GM12873 (cell line): ENCODE measurements at regions not wholly inside any gene's neighbourhood (a gene's known extent, or its start where the extent isn't known, plus 50 kb on each side); places are given as distances from the start of the nearest gene placed in this dataset.

Experiments
- CTCF ChIP-seq: IDR thresholded peaks from 2 replicates; pipeline ENCODE4 v1.5.1; 2012; ENCODE audit warnings: low read depth, mild to moderate bottlenecking, moderate library complexity, low read length, control low read depth; ENCODE audit not compliant: insufficient read depth; ENCODE audit errors: missing control alignments

- no peak for TF ChIP-seq CTCF
Measured at GRCh38 chr1:238129677-238130076, 239.0 kb upstream of the ZP4 start.

- TF ChIP-seq CTCF = no peak
Measured at GRCh38 chr1:238123201-238123600, 232.5 kb upstream of the ZP4 start.

- no peak for TF ChIP-seq CTCF
Measured at GRCh38 chr1:238119861-238120260, 229.1 kb upstream of the ZP4 start.

GRCh38 chr1:238119060-238119459 is 228.3 kb upstream of the ZP4 start:
- TF ChIP-seq CTCF = no peak

GRCh38 chr1:238115852-238116251 is 225.1 kb upstream of the ZP4 start:
- TF ChIP-seq CTCF = no peak

GRCh38 chr1:238112952-238113621 is 222.4 kb upstream of the ZP4 start:
- TF ChIP-seq CTCF = no peak

GRCh38 chr1:238111516-238111915 is 220.8 kb upstream of the ZP4 start:
- no peak for TF ChIP-seq CTCF
